OCI-LY7 (cell line): ENCODE measurements at regions not wholly inside any gene's neighbourhood (a gene's known extent, or its start where the extent isn't known, plus 50 kb on each side); places are given as distances from the start of the nearest gene placed in this dataset.

ENCODE experiments used
- BruUV-seq: library from RNA; stranded (reverse); fragments of 400-500 nt; replicated peaks from 2 replicates; lab custom pipeline; 2021; lab: Mats Ljungman, UMichigan
- CTCF ChIA-PET: fragments of 300-600 bp; sonication (Branson Sonifier 250); formaldehyde crosslinking; loops from one replicate; lab custom pipeline; 2022; ENCODE audit warnings: antibody characterized with exemption; ENCODE audit not compliant: unreplicated experiment; lab: Charles Lee
- POLR2A ChIA-PET: fragments of 300-600 bp; sonication (Branson Sonifier 250); formaldehyde crosslinking; loops from one replicate; lab custom pipeline; 2022; ENCODE audit warnings: antibody characterized with exemption; lab: Charles Lee
- DNase-seq: peaks from one replicate; pipeline ENCODE4 v3.0.0-alpha.2; 2015; ENCODE audit warnings: low spot score
- H2AFZ ChIP-seq: fragments of 200-600 bp; sonication (generic), shearing (Covaris generic); 2 replicates; pipeline ENCODE4 v1.6.1; 2014; ENCODE audit warnings: mild to moderate bottlenecking, antibody characterized with exemption, low read length, moderate library complexity
- H3K27ac ChIP-seq: fragments of 200-600 bp; sonication (generic); 2 replicates; pipeline ENCODE4 v1.5.1; 2014; ENCODE audit warnings: mixed run types, low read depth, mild to moderate bottlenecking, moderate library complexity, low read length, inconsistent platforms; ENCODE audit not compliant: poor library complexity, severe bottlenecking
- H3K36me3 ChIP-seq: fragments of 200-600 bp; sonication (generic); 2 replicates; pipeline ENCODE4 v1.6.1; 2014; ENCODE audit warnings: mild to moderate bottlenecking, antibody characterized with exemption, low read length, moderate library complexity, mixed read lengths; ENCODE audit not compliant: insufficient read depth
- H3K4me1 ChIP-seq: fragments of 200-600 bp; sonication (generic); 2 replicates; pipeline ENCODE4 v1.5.1; 2014; ENCODE audit warnings: mild to moderate bottlenecking, low read length; ENCODE audit not compliant: insufficient read depth, poor library complexity, severe bottlenecking
- H3K4me2 ChIP-seq: fragments of 200-600 bp; sonication (generic); 2 replicates; pipeline ENCODE4 v1.6.1; 2014; ENCODE audit warnings: mild to moderate bottlenecking, low read length
- H3K4me3 ChIP-seq: fragments of 200-600 bp; sonication (generic); 2 replicates; pipeline ENCODE4 v1.5.1; 2014; ENCODE audit warnings: mild to moderate bottlenecking, low read depth, low read length; ENCODE audit not compliant: poor library complexity, severe bottlenecking
- H3K79me2 ChIP-seq: fragments of 200-600 bp; sonication (generic); 2 replicates; pipeline ENCODE4 v1.6.1; 2016; ENCODE audit warnings: low read depth, mild to moderate bottlenecking, low read length, moderate library complexity, mixed read lengths; ENCODE audit not compliant: insufficient read depth
- H3K9me2 ChIP-seq: fragments of 200-600 bp; sonication (generic); 2 replicates; pipeline ENCODE4 v1.6.1; 2016; ENCODE audit warnings: mild to moderate bottlenecking, low read length, mixed read lengths; ENCODE audit not compliant: insufficient read depth
- H3K9me3 ChIP-seq: fragments of 200-600 bp; sonication (generic); 2 replicates; pipeline ENCODE4 v1.6.1; 2014; ENCODE audit warnings: mild to moderate bottlenecking, mixed run types, low read length, mixed read lengths
- H4K20me1 ChIP-seq: fragments of 200-600 bp; sonication (generic); 2 replicates; pipeline ENCODE4 v1.6.1; 2014; ENCODE audit warnings: mild to moderate bottlenecking, antibody characterized with exemption, low read length, moderate library complexity, mixed read lengths; ENCODE audit not compliant: insufficient read depth
- CTCF ChIP-seq: fragments of 200-600 bp; sonication (generic); conservative IDR thresholded peaks from 2 replicates; pipeline ENCODE4 v1.5.1; 2014; ENCODE audit warnings: mild to moderate bottlenecking, antibody characterized with exemption, low read length, moderate library complexity, mixed read lengths
- EZH2phosphoT487 ChIP-seq: fragments of 200-600 bp; sonication (generic); IDR thresholded peaks from 2 replicates; pipeline ENCODE4 v1.6.1; 2018; ENCODE audit warnings: low read depth, borderline replicate concordance, mild to moderate bottlenecking, mixed run types, antibody characterized with exemption, low read length, moderate library complexity, mixed read lengths
- intact Hi-C: fragments of 100-400 bp; cut with micrococcal nuclease; formaldehyde crosslinking; loops from one replicate; pipeline ENCODE4 v1.10.0; 2022; ENCODE audit not compliant: unreplicated experiment

GRCh38 chr10:43986374-43986773 lies 337.7 kb upstream of the ZNF32 start:
- no peak for TF ChIP-seq EZH2phosphoT487
- no peak for TF ChIP-seq CTCF
- ChIA-PET CTCF (no interaction called here), POLR2A (no interaction called here)
- no TSS peak for BruUV-seq
- H3K4me3 ChIP-seq, result no peak overlapping the region
- no peaks in the 10 kb centered on the region for H3K9me2 ChIP-seq
- H3K79me2 ChIP-seq, result no peaks in the 10 kb centered on the region
- intact Hi-C loops, result no loop called here
- H2AFZ ChIP-seq, result no peak overlapping the region
- no peak for DNase-seq
- no peak overlapping the region for H3K4me2 ChIP-seq
- no peaks in the 10 kb centered on the region for H4K20me1 ChIP-seq
- H3K9me3 ChIP-seq, result no peaks in the 10 kb centered on the region
- H3K27ac ChIP-seq, result no peak overlapping the region
- no peaks in the 10 kb centered on the region for H3K4me1 ChIP-seq
- no peaks in the 10 kb centered on the region for H3K36me3 ChIP-seq

GRCh38 chr10:43985941-43986340 lies 337.3 kb upstream of the ZNF32 start:
- no TSS peak for BruUV-seq
- TF ChIP-seq EZH2phosphoT487, result no peak
- no peak overlapping the region for H3K4me3 ChIP-seq
- no peaks in the 10 kb centered on the region for H3K36me3 ChIP-seq
- no peaks in the 10 kb centered on the region for H3K9me3 ChIP-seq
- H3K9me2 ChIP-seq, result no peaks in the 10 kb centered on the region
- no peak for DNase-seq
- no peak overlapping the region for H2AFZ ChIP-seq
- CTCF ChIA-PET, result no interaction called here
- H3K4me1 ChIP-seq, result no peaks in the 10 kb centered on the region
- H3K27ac ChIP-seq, result no peak overlapping the region
- no peaks in the 10 kb centered on the region for H3K79me2 ChIP-seq
- POLR2A ChIA-PET, result interaction anchor here (0.7 kb wide), 1 partner anchor 15 kb away, joined by 3 read pairs; no protein-coding TSS in a partner anchor
- H3K4me2 ChIP-seq, result no peak overlapping the region
- intact Hi-C loops, result no loop called here
- H4K20me1 ChIP-seq, result no peaks in the 10 kb centered on the region

- H3K4me1 ChIP-seq, result no peaks in the 10 kb centered on the region
- no peak overlapping the region for H3K4me2 ChIP-seq
- no peak for TF ChIP-seq EZH2phosphoT487
- no peak for TF ChIP-seq CTCF
- no TSS peak for BruUV-seq
- no peaks in the 10 kb centered on the region for H3K36me3 ChIP-seq
- no peaks in the 10 kb centered on the region for H3K79me2 ChIP-seq
- H3K9me2 ChIP-seq, result no peaks in the 10 kb centered on the region
- H4K20me1 ChIP-seq, result no peaks in the 10 kb centered on the region
- H2AFZ ChIP-seq, result no peak overlapping the region
- intact Hi-C loops, result no loop called here
- ChIA-PET POLR2A (no interaction called here), CTCF (interaction anchor here (0.6 kb wide), 1 partner anchor 114 kb away, joined by 3 read pairs; no protein-coding TSS in a partner anchor)
- no peaks in the 10 kb centered on the region for H3K9me3 ChIP-seq
- no peak for DNase-seq
- H3K4me3 ChIP-seq, result no peak overlapping the region
- no peak overlapping the region for H3K27ac ChIP-seq
These were observed 335.2 kb upstream of the ZNF32 start for GRCh38 chr10:43983856-43984271.
